ENCODE measurements at regions not wholly inside any gene's neighbourhood (a gene's known extent, or its start where the extent isn't known, plus 50 kb on each side); places are given as distances from the start of the nearest gene placed in this dataset.

GRCh38 chr13:22861958-22862466 lies 318.8 kb upstream of the SGCG start:
- Histone ChIP-seq H4K20me1 (ENCODE audit: low read length) (no peaks in the 10 kb centered on the region), H3K79me2 (ENCODE audit: low read length) (no peaks in the 10 kb centered on the region), H3K9ac (ENCODE audit: low read length) (no peak overlapping the region), H3K9me3 (ENCODE audit: low read length) (no peaks in the 10 kb centered on the region), H3F3A (ENCODE audit: low read length, unreplicated experiment) (no peaks in the 10 kb centered on the region), H3K4me3 (ENCODE audit: low read length) (no peak overlapping the region), H3K4me1 (ENCODE audit: insufficient read depth, low read length) (no peaks in the 10 kb centered on the region), H3K27me3 (ENCODE audit: low read length) (no peaks in the 10 kb centered on the region), H3K36me3 (ENCODE audit: low read depth, low read length) (no peaks in the 10 kb centered on the region), H3K27ac (ENCODE audit: low read length) (no peak overlapping the region), H3K4me2 (ENCODE audit: low read length) (no peak overlapping the region), H2AFZ (ENCODE audit: low read length) (no peak overlapping the region), H3K9me2 (replicated peaks; ENCODE audit: low read length) (no peaks in the 10 kb centered on the region)
- intact Hi-C loops (cut with micrococcal nuclease) = no loop called here
- POLR2A ChIA-PET (ENCODE audit: unreplicated experiment) = no interaction called here
- BruUV-seq (replicated peaks) = no TSS peak
- DNase-seq (no peak), ATAC-seq (no peak)
- TF ChIP-seq EZH2 (IDR thresholded peaks at IDR 0.05; ENCODE audit: low read length, unreplicated experiment) (no peak), EZH2phosphoT487 (IDR thresholded peaks at IDR 0.05; ENCODE audit: borderline replicate concordance, low read length) (no peak), CTCF (conservative IDR thresholded peaks at IDR 0.05; ENCODE audit: low read depth, low read length) (no peak)
- CTCF ChIA-PET = no interaction called here

DNA sequence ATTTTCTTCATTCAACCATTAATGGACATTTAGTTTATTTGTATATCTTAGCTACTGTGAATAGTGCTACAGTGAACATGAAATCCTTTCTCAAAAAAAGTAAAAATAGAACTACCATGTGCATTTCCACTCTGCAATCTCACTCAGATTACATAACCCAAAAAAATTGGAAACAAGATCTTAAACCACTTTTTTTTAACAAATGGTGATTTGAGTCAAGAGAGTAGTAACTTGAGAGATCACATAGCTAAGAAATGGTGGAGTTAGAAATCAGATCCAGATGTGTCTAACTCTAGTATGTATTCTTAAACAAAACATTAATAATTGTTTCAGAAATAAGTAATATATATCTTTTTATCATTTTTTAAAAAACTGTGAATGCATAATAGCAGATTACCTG lies 318.3 kb upstream of the SGCG start:
- intact Hi-C loops (cut with micrococcal nuclease) = no loop called here
- no peaks in the 10 kb centered on the region for H3K27me3 ChIP-seq (ENCODE audit: low read length)
- CTCF ChIA-PET = no interaction called here
- no peaks in the 10 kb centered on the region for H3K79me2 ChIP-seq (ENCODE audit: low read length)
- no peak overlapping the region for H2AFZ ChIP-seq (ENCODE audit: low read length)
- no peak for DNase-seq
- BruUV-seq (replicated peaks) = no TSS peak
- H3K9me3 ChIP-seq (ENCODE audit: low read length) = no peaks in the 10 kb centered on the region
- no peak for ATAC-seq
- no peaks in the 10 kb centered on the region for H3K36me3 ChIP-seq (ENCODE audit: low read depth, low read length)
- H3K9me2 ChIP-seq (replicated peaks; ENCODE audit: low read length) = no peaks in the 10 kb centered on the region
- H3K27ac ChIP-seq (ENCODE audit: low read length) = no peak overlapping the region
- no peak overlapping the region for H3K4me2 ChIP-seq (ENCODE audit: low read length)
- no peaks in the 10 kb centered on the region for H4K20me1 ChIP-seq (ENCODE audit: low read length)
- no peaks in the 10 kb centered on the region for H3K4me1 ChIP-seq (ENCODE audit: insufficient read depth, low read length)
- no peak overlapping the region for H3K4me3 ChIP-seq (ENCODE audit: low read length)
- no peak for TF ChIP-seq EZH2phosphoT487 (IDR thresholded peaks at IDR 0.05; ENCODE audit: borderline replicate concordance, low read length)
- POLR2A ChIA-PET (ENCODE audit: unreplicated experiment) = no interaction called here
- no peaks in the 10 kb centered on the region for H3F3A ChIP-seq (ENCODE audit: low read length, unreplicated experiment)
- no peak overlapping the region for H3K9ac ChIP-seq (ENCODE audit: low read length)

- POLR2A ChIA-PET (ENCODE audit: unreplicated experiment) = no interaction called here
- CTCF ChIA-PET = no interaction called here
These were observed 314.6 kb upstream of the SGCG start for GRCh38 chr13:22866221-22866620.

More at GRCh38 chr13:22866221-22866620, 314.6 kb upstream of the SGCG start:
- Histone ChIP-seq H3K27ac (ENCODE audit: low read length) (no peak overlapping the region), H4K20me1 (ENCODE audit: low read length) (no peaks in the 10 kb centered on the region), H3K36me3 (ENCODE audit: low read depth, low read length) (no peaks in the 10 kb centered on the region), H3F3A (ENCODE audit: low read length, unreplicated experiment) (no peaks in the 10 kb centered on the region), H3K9me3 (ENCODE audit: low read length) (no peaks in the 10 kb centered on the region), H3K4me2 (ENCODE audit: low read length) (no peak overlapping the region), H3K9me2 (replicated peaks; ENCODE audit: low read length) (no peaks in the 10 kb centered on the region), H3K9ac (ENCODE audit: low read length) (no peak overlapping the region), H3K79me2 (ENCODE audit: low read length) (no peaks in the 10 kb centered on the region), H2AFZ (ENCODE audit: low read length) (no peak overlapping the region), H3K4me3 (ENCODE audit: low read length) (no peak overlapping the region), H3K4me1 (ENCODE audit: insufficient read depth, low read length) (no peaks in the 10 kb centered on the region), H3K27me3 (ENCODE audit: low read length) (no peaks in the 10 kb centered on the region)
- TF ChIP-seq EZH2phosphoT487 (IDR thresholded peaks at IDR 0.05; ENCODE audit: borderline replicate concordance, low read length) (no peak), EZH2 (IDR thresholded peaks at IDR 0.05; ENCODE audit: low read length, unreplicated experiment) (no peak), CTCF (conservative IDR thresholded peaks at IDR 0.05; ENCODE audit: low read depth, low read length) (no peak)
- BruUV-seq (replicated peaks) = no TSS peak
- intact Hi-C loops (cut with micrococcal nuclease) = no loop called here
- DNase-seq (no peak), ATAC-seq (no peak)
